Chondrocyte (in vitro differentiated cells): ENCODE measurements at regions not wholly inside any gene's neighbourhood (a gene's known extent, or its start where the extent isn't known, plus 50 kb on each side); places are given as distances from the start of the nearest gene placed in this dataset.
A peak's percentile ranks its signal among the peaks of the same experiment; 100 is the strongest.
"Not testable (repeated sequence)": the region's sequence is repeated elsewhere in the genome, so short reads cannot be mapped to it uniquely, and the experiment has no call there.

ENCODE experiments used
- DNase-seq: peaks from one replicate; pipeline ENCODE4 v3.0.0; 2021; ENCODE audit warnings: mixed read lengths, low spot score
- H3K27ac Mint-ChIP-seq: one replicate; pipeline ENCODE4 v1.8.0; 2021; ENCODE audit warnings: mild to moderate bottlenecking, moderate library complexity, mixed read lengths; ENCODE audit not compliant: unreplicated experiment
- H3K27me3 Mint-ChIP-seq: 2 replicates; pipeline ENCODE4 v1.8.0; 2021; ENCODE audit warnings: low read depth, mixed read lengths
- H3K36me3 Mint-ChIP-seq: 2 replicates; pipeline ENCODE4 v1.8.0; 2021; ENCODE audit warnings: low read depth, mixed read lengths
- H3K4me1 Mint-ChIP-seq: 2 replicates; pipeline ENCODE4 v1.8.0; 2021; ENCODE audit warnings: low read depth, mild to moderate bottlenecking, mixed read lengths
- H3K4me3 Mint-ChIP-seq: one replicate; pipeline ENCODE4 v1.8.0; 2021; ENCODE audit warnings: mild to moderate bottlenecking, moderate library complexity, mixed read lengths; ENCODE audit not compliant: unreplicated experiment
- H3K9me3 Mint-ChIP-seq: 2 replicates; pipeline ENCODE4 v1.8.0; 2021; ENCODE audit warnings: low read depth, mixed read lengths
- CTCF ChIP-seq: fragments of 200-600 bp; sonication (generic); IDR thresholded peaks from 2 replicates; pipeline ENCODE4 v1.5.0; 2021; ENCODE audit warnings: antibody characterized with exemption, mild to moderate bottlenecking, moderate library complexity

GRCh38 chr16:26712876-26713275 is 353.9 kb upstream of the C16orf82 start:
- no peaks in the 10 kb centered on the region for H3K4me1 Mint-ChIP-seq
- no peaks in the 10 kb centered on the region for H3K9me3 Mint-ChIP-seq
- H3K4me3 Mint-ChIP-seq: no peak overlapping the region
- H3K36me3 Mint-ChIP-seq: no peaks in the 10 kb centered on the region
- no peaks in the 10 kb centered on the region for H3K27me3 Mint-ChIP-seq
- no peak for DNase-seq
- H3K27ac Mint-ChIP-seq: no peak overlapping the region
- TF ChIP-seq CTCF: no peak

- Mint-ChIP-seq H3K27me3 (no peaks in the 10 kb centered on the region), H3K4me3 (no peak overlapping the region), H3K27ac (no peak overlapping the region), H3K4me1 (no peaks in the 10 kb centered on the region), H3K9me3 (peaks cover 2% of the 10 kb centered on the region), H3K36me3 (no peaks in the 10 kb centered on the region)
- no peak for TF ChIP-seq CTCF
- DNase-seq: no peak
Observed at GRCh38 chr16:26715969-26716368, 350.8 kb upstream of the C16orf82 start.

GRCh38 chr16:26717826-26718225 is 348.9 kb upstream of the C16orf82 start:
- no peak for DNase-seq
- no peaks in the 10 kb centered on the region for H3K36me3 Mint-ChIP-seq
- H3K4me1 Mint-ChIP-seq: no peaks in the 10 kb centered on the region
- H3K9me3 Mint-ChIP-seq: peaks cover 2% of the 10 kb centered on the region
- no peaks in the 10 kb centered on the region for H3K27me3 Mint-ChIP-seq
- no peak overlapping the region for H3K4me3 Mint-ChIP-seq
- no peak overlapping the region for H3K27ac Mint-ChIP-seq
- no peak for TF ChIP-seq CTCF

- H3K27ac Mint-ChIP-seq: no peak overlapping the region
- no peak overlapping the region for H3K4me3 Mint-ChIP-seq
- H3K9me3 Mint-ChIP-seq: peaks cover 2% of the 10 kb centered on the region
- no peaks in the 10 kb centered on the region for H3K27me3 Mint-ChIP-seq
- no peak for TF ChIP-seq CTCF
- no peaks in the 10 kb centered on the region for H3K4me1 Mint-ChIP-seq
- DNase-seq: no peak
- H3K36me3 Mint-ChIP-seq: no peaks in the 10 kb centered on the region
Observed at GRCh38 chr16:26721290-26721689, 345.4 kb upstream of the C16orf82 start.

- not testable (repeated sequence) for H3K4me3 Mint-ChIP-seq
Observed at GRCh38 chr16:26721957-26722356, 344.8 kb upstream of the C16orf82 start.

GRCh38 chr16:26724189-26724588 is 342.5 kb upstream of the C16orf82 start:
- Mint-ChIP-seq H3K27ac (no peak overlapping the region), H3K4me1 (no peaks in the 10 kb centered on the region), H3K36me3 (no peaks in the 10 kb centered on the region), H3K4me3 (no peak overlapping the region), H3K9me3 (peaks cover 5% of the 10 kb centered on the region), H3K27me3 (no peaks in the 10 kb centered on the region)
- no peak for TF ChIP-seq CTCF
- DNase-seq: no peak

More at GRCh38 chr16:26721957-26722356, 344.8 kb upstream of the C16orf82 start:
- not testable (repeated sequence) for H3K9me3 Mint-ChIP-seq, H3K27me3 Mint-ChIP-seq, H3K4me1 Mint-ChIP-seq, H3K36me3 Mint-ChIP-seq, DNase-seq
- peak overlapping the region; percentile 27 for H3K27ac Mint-ChIP-seq
